ENCODE measurements at regions not wholly inside any gene's neighbourhood (a gene's known extent, or its start where the extent isn't known, plus 50 kb on each side); places are given as distances from the start of the nearest gene placed in this dataset.

GRCh38 chr7:110480964-110481363, 610.0 kb upstream of the LRRN3 start:
- Histone ChIP-seq H3K4me3 (no peak overlapping the region), H3K36me3 (ENCODE audit: low read depth) (no peaks in the 10 kb centered on the region), H3K4me1 (ENCODE audit: low read depth) (no peaks in the 10 kb centered on the region), H3K9me3 (no peaks in the 10 kb centered on the region)
- TF ChIP-seq, protein P1, sequence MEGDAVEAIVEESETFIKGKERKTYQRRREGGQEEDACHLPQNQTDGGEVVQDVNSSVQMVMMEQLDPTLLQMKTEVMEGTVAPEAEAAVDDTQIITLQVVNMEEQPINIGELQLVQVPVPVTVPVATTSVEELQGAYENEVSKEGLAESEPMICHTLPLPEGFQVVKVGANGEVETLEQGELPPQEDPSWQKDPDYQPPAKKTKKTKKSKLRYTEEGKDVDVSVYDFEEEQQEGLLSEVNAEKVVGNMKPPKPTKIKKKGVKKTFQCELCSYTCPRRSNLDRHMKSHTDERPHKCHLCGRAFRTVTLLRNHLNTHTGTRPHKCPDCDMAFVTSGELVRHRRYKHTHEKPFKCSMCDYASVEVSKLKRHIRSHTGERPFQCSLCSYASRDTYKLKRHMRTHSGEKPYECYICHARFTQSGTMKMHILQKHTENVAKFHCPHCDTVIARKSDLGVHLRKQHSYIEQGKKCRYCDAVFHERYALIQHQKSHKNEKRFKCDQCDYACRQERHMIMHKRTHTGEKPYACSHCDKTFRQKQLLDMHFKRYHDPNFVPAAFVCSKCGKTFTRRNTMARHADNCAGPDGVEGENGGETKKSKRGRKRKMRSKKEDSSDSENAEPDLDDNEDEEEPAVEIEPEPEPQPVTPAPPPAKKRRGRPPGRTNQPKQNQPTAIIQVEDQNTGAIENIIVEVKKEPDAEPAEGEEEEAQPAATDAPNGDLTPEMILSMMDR (IDR thresholded peaks at IDR 0.05) = no peak
- DNase-seq (no peak), ATAC-seq (no peak)
- intact Hi-C loops (cut with DNase I, micrococcal nuclease) = no loop called here

- intact Hi-C loops (cut with DNase I, micrococcal nuclease) = no loop called here
- Histone ChIP-seq H3K4me3 (no peak overlapping the region), H3K9me3 (no peaks in the 10 kb centered on the region), H3K36me3 (ENCODE audit: low read depth) (no peaks in the 10 kb centered on the region), H3K4me1 (ENCODE audit: low read depth) (no peaks in the 10 kb centered on the region)
- ATAC-seq = no peak
- no peak for DNase-seq
- TF ChIP-seq, protein P1 (IDR thresholded peaks at IDR 0.05) = no peak
Observed at GRCh38 chr7:110483553-110483952, 607.4 kb upstream of the LRRN3 start.

DNA sequence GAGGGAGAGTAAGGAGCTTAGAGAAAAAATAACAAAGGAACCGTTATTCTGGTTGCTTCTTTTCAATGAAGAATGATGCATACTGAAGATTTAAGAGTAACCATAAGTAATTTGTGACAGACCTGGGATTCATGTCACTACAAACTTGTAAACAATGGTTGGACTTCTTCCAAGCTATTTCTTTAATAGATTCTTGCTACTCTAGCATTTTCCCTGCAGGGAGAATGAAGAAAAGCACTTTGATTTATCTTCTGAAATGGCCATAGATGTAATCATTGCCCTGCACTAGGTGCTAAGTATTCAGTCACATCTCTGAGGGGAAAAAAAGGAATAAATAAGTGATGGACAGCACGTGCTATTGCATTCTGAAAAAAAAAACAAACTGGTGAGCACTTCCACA, 606.6 kb upstream of the LRRN3 start:
- no peaks in the 10 kb centered on the region for H3K4me1 ChIP-seq (ENCODE audit: low read depth)
- intact Hi-C loops (cut with DNase I, micrococcal nuclease) = no loop called here
- H3K4me3 ChIP-seq = no peak overlapping the region
- TF ChIP-seq, protein P1 (IDR thresholded peaks at IDR 0.05) = no peak
- H3K36me3 ChIP-seq (ENCODE audit: low read depth) = no peaks in the 10 kb centered on the region
- H3K9me3 ChIP-seq = no peaks in the 10 kb centered on the region
- DNase-seq = no peak
- no peak for ATAC-seq

- DNase-seq = no peak
- H3K36me3 ChIP-seq (ENCODE audit: low read depth) = no peaks in the 10 kb centered on the region
- H3K9me3 ChIP-seq = no peaks in the 10 kb centered on the region
- H3K4me1 ChIP-seq (ENCODE audit: low read depth) = no peaks in the 10 kb centered on the region
- intact Hi-C loops (cut with DNase I, micrococcal nuclease) = no loop called here
- no peak overlapping the region for H3K4me3 ChIP-seq
- ATAC-seq = no peak
- TF ChIP-seq, protein P1 (IDR thresholded peaks at IDR 0.05) = no peak
Observed at GRCh38 chr7:110486549-110486948, 604.4 kb upstream of the LRRN3 start.

- H3K36me3 ChIP-seq (ENCODE audit: low read depth) = no peaks in the 10 kb centered on the region
- intact Hi-C loops (cut with DNase I, micrococcal nuclease) = no loop called here
- H3K4me3 ChIP-seq = no peak overlapping the region
- no peaks in the 10 kb centered on the region for H3K4me1 ChIP-seq (ENCODE audit: low read depth)
- TF ChIP-seq, protein P1 (IDR thresholded peaks at IDR 0.05) = no peak
- ATAC-seq = no peak
- no peak for DNase-seq
- H3K9me3 ChIP-seq = no peaks in the 10 kb centered on the region
Observed at GRCh38 chr7:110502888-110503465, 588.0 kb upstream of the LRRN3 start.

DNA sequence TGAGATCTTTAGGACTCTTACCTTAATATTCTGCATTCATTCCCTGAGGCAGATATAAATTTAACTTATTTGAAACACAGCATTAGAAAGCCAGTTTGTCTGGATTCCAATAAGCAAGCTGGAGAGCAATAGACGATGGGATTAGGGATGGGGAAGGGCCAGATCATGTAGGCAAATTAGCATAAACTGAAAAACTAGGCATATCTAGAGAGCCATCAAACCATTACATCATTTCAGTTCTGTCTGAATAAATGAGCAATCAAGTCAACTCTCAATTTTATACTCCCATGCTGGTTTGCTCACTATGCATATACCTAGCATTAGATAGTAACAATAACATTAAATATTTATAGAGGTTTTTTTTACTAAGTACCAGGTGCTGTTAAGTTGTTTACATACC, 583.6 kb upstream of the LRRN3 start:
- intact Hi-C loops (cut with DNase I, micrococcal nuclease) = no loop called here
- H3K9me3 ChIP-seq = no peaks in the 10 kb centered on the region
- no peaks in the 10 kb centered on the region for H3K36me3 ChIP-seq (ENCODE audit: low read depth)
- ATAC-seq = no peak
- H3K4me1 ChIP-seq (ENCODE audit: low read depth) = no peaks in the 10 kb centered on the region
- TF ChIP-seq, protein P1 (IDR thresholded peaks at IDR 0.05) = no peak
- no peak for DNase-seq
- no peak overlapping the region for H3K4me3 ChIP-seq
